CD14-positive monocyte (primary cell): ENCODE measurements at regions not wholly inside any gene's neighbourhood (a gene's known extent, or its start where the extent isn't known, plus 50 kb on each side); places are given as distances from the start of the nearest gene placed in this dataset.

Experiments used
- DNase-seq, 3 donors: peaks; one replicate each; pipeline ENCODE4 v3.0.0-alpha.2; 2011 to 2022
- H2AFZ ChIP-seq: 2 replicates; pipeline ENCODE4 v1.6.0; 2012; ENCODE audit warnings: mild to moderate bottlenecking, low read depth, low read length, inconsistent platforms; ENCODE audit not compliant: insufficient read depth, poor library complexity, severe bottlenecking
- H3K27ac ChIP-seq, 2 donors: 1 replicate in 1 of 2; 2 replicates in 1 of 2; pipeline ENCODE4 v1.5.1; 2012 to 2013; ENCODE audit warnings: low read length in 2 of 2, control low read depth in 1 of 2, inconsistent platforms in 1 of 2, low read depth in 1 of 2, mild to moderate bottlenecking in 1 of 2
- H3K27me3 ChIP-seq, 2 donors: one replicate each; pipeline versions ENCODE4 v1.6.0 to v1.6.1; 2011 to 2013; ENCODE audit warnings: low read length in 2 of 2; ENCODE audit not compliant: control insufficient read depth in 2 of 2, insufficient read depth in 2 of 2
- H3K36me3 ChIP-seq, 2 donors: replicated peaks in 1 of 2; 1 replicate in 1 of 2; 2 replicates in 1 of 2; pipeline versions ENCODE4 v1.5.1 to v1.6.1; 2012 to 2013; ENCODE audit warnings: low read length in 2 of 2, control low read depth in 1 of 2, inconsistent platforms in 1 of 2, mild to moderate bottlenecking in 1 of 2; ENCODE audit not compliant: insufficient read depth in 2 of 2, control insufficient read depth in 1 of 2
- H3K4me1 ChIP-seq, 2 donors: 1 replicate in 1 of 2; 2 replicates in 1 of 2; pipeline versions ENCODE4 v1.5.1 to v1.6.1; 2012 to 2013; ENCODE audit warnings: low read length in 2 of 2, control low read depth in 1 of 2, inconsistent platforms in 1 of 2, mild to moderate bottlenecking in 1 of 2, moderate library complexity in 1 of 2; ENCODE audit not compliant: insufficient read depth in 2 of 2, control insufficient read depth in 1 of 2
- H3K4me2 ChIP-seq: replicated peaks from 2 replicates; pipeline ENCODE3; 2012; ENCODE audit warnings: low read length, moderate library complexity, mild to moderate bottlenecking; ENCODE audit not compliant: poor library complexity, severe bottlenecking; ENCODE audit errors: extremely low read depth
- H3K4me3 ChIP-seq, 3 experiments: fragments of 200-600 bp in 1 of 3; sonication (generic) in 1 of 3; replicated peaks in 1 of 3; 1 replicate in 2 of 3; 2 replicates in 1 of 3; pipeline ENCODE4 v1.5.1; 2011 to 2013; ENCODE audit warnings: low read length in 3 of 3, mild to moderate bottlenecking in 3 of 3, control low read depth in 2 of 3, low read depth in 2 of 3, inconsistent platforms in 1 of 3, moderate library complexity in 1 of 3
- H3K79me2 ChIP-seq: 2 replicates; pipeline ENCODE4 v1.6.0; 2012; ENCODE audit warnings: mild to moderate bottlenecking, control low read depth, inconsistent platforms, low read length, moderate library complexity; ENCODE audit not compliant: insufficient read depth
- H3K9ac ChIP-seq: 2 replicates; pipeline ENCODE4 v1.6.0; 2017; ENCODE audit warnings: low read length, mild to moderate bottlenecking; ENCODE audit not compliant: insufficient read depth, poor library complexity, severe bottlenecking
- H3K9me3 ChIP-seq, 2 donors: replicated peaks in 1 of 2; 1 replicate in 1 of 2; 2 replicates in 1 of 2; pipeline versions ENCODE4 v1.5.1 to v1.6.1; 2012 to 2013; ENCODE audit warnings: low read length in 2 of 2, control low read depth in 1 of 2; ENCODE audit not compliant: control insufficient read depth in 1 of 2, insufficient read depth in 1 of 2
- H4K20me1 ChIP-seq: 2 replicates; pipeline ENCODE4 v1.6.0; 2012; ENCODE audit warnings: mild to moderate bottlenecking, low read length, control low read depth, moderate library complexity; ENCODE audit not compliant: insufficient read depth
- H3K27ac Mint-ChIP-seq, 7 donors: one replicate each; pipeline ENCODE4 v1.8.0; 2020; ENCODE audit warnings: mild to moderate bottlenecking in 7 of 7, mixed read lengths in 7 of 7, moderate library complexity in 6 of 7, inconsistent platforms in 2 of 7
- H3K27me3 Mint-ChIP-seq, 3 donors: one replicate each; pipeline ENCODE4 v1.8.0; 2021 to 2022; ENCODE audit warnings: low read depth in 3 of 3, mild to moderate bottlenecking in 3 of 3, mixed read lengths in 3 of 3, moderate library complexity in 3 of 3, inconsistent platforms in 1 of 3
- H3K36me3 Mint-ChIP-seq, 2 donors: one replicate each; pipeline ENCODE4 v1.8.0; 2020; ENCODE audit warnings: mixed read lengths in 2 of 2, inconsistent platforms in 1 of 2, mild to moderate bottlenecking in 1 of 2
- H3K4me1 Mint-ChIP-seq: one replicate; pipeline ENCODE4 v1.8.0; 2020; ENCODE audit warnings: mild to moderate bottlenecking, mixed read lengths
- H3K4me3 Mint-ChIP-seq, 2 donors: one replicate each; pipeline ENCODE4 v1.8.0; 2020; ENCODE audit warnings: mild to moderate bottlenecking in 2 of 2, mixed read lengths in 2 of 2, moderate library complexity in 1 of 2
- H3K9me3 Mint-ChIP-seq, 7 donors: one replicate each; pipeline ENCODE4 v1.8.0; 2020 to 2022; ENCODE audit warnings: mixed read lengths in 7 of 7, mild to moderate bottlenecking in 6 of 7, moderate library complexity in 6 of 7, inconsistent platforms in 2 of 7
- WGBS: methylation state at CpG from one replicate; pipeline ENCODE4 v1.1.5; 2013; ENCODE audit warnings: missing lambda C conversion rate; ENCODE audit not compliant: insufficient coverage; 5-methylcytosine and 5-hydroxymethylcytosine counted together
- intact Hi-C, 2 donors: fragments of 100-400 bp; cut with micrococcal nuclease; formaldehyde crosslinking; loops; one replicate each; pipeline versions ENCODE4 v1.15.0 to v1.15.1; 2023
- TF ChIP-seq, protein P1 (sequence below): fragments of 200-600 bp; IDR thresholded peaks from one replicate; pipeline ENCODE4 v1.8.0; 2022; ENCODE audit warnings: antibody characterized with exemption, mild to moderate bottlenecking

DNA sequence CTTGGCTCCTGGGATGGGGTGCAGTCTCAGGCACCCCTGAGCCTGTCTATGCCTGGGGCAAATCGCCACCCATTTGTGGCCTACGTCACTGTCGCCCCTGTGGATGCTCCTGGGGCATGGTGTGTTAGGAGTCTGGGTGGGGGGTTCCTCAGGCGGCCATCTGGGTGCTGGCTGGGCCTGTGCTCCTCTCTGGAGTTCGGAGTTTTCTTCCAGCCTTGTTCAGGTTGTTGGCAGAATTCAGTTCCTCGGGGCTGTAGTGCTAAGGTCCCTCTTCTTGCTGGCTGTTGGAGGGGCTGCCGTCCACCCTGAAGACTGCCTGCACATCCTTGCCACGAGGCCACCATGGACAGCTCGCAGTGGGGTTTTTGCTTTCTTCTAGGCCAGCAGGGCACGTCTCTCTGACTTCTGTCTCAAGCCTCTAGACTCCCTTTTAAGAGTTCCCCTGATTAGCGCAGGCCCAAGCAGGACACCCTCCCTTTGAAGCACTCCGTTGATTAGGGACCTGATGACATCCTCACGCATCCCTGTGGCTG lies 86.7 kb upstream of the C1orf174 start:
- no peaks in the 10 kb centered on the region for H4K20me1 ChIP-seq
- H2AFZ ChIP-seq, result no peak overlapping the region
- H3K4me2 ChIP-seq, result no peak overlapping the region
- H3K9me3 ChIP-seq, result peaks cover 2 to 4% of the 10 kb centered on the region in 2 donors
- DNase-seq, result no peak
- WGBS, result 82% methylated on average over 10 of the region's 13 CpGs
- Mint-ChIP-seq H3K4me3 (no peak overlapping the region), H3K36me3 (no peaks in the 10 kb centered on the region), H3K27me3 (peaks cover 7 to 8% (median 8%) of the 10 kb centered on the region in 3 donors), H3K27ac (no peak overlapping the region), H3K4me1 (peaks cover 4% of the 10 kb centered on the region), H3K9me3 (peaks cover 0 to 6% (median 3%) of the 10 kb centered on the region in 7 donors)
- H3K4me3 ChIP-seq, result no peak overlapping the region
- no peaks in the 10 kb centered on the region for H3K36me3 ChIP-seq
- no peaks in the 10 kb centered on the region for H3K27me3 ChIP-seq
- intact Hi-C loops, result no loop called here
- TF ChIP-seq, protein P1, sequence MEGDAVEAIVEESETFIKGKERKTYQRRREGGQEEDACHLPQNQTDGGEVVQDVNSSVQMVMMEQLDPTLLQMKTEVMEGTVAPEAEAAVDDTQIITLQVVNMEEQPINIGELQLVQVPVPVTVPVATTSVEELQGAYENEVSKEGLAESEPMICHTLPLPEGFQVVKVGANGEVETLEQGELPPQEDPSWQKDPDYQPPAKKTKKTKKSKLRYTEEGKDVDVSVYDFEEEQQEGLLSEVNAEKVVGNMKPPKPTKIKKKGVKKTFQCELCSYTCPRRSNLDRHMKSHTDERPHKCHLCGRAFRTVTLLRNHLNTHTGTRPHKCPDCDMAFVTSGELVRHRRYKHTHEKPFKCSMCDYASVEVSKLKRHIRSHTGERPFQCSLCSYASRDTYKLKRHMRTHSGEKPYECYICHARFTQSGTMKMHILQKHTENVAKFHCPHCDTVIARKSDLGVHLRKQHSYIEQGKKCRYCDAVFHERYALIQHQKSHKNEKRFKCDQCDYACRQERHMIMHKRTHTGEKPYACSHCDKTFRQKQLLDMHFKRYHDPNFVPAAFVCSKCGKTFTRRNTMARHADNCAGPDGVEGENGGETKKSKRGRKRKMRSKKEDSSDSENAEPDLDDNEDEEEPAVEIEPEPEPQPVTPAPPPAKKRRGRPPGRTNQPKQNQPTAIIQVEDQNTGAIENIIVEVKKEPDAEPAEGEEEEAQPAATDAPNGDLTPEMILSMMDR, result no peak
- no peaks in the 10 kb centered on the region for H3K4me1 ChIP-seq
- H3K27ac ChIP-seq, result no peak overlapping the region
- no peak overlapping the region for H3K9ac ChIP-seq
- no peaks in the 10 kb centered on the region for H3K79me2 ChIP-seq

DNA sequence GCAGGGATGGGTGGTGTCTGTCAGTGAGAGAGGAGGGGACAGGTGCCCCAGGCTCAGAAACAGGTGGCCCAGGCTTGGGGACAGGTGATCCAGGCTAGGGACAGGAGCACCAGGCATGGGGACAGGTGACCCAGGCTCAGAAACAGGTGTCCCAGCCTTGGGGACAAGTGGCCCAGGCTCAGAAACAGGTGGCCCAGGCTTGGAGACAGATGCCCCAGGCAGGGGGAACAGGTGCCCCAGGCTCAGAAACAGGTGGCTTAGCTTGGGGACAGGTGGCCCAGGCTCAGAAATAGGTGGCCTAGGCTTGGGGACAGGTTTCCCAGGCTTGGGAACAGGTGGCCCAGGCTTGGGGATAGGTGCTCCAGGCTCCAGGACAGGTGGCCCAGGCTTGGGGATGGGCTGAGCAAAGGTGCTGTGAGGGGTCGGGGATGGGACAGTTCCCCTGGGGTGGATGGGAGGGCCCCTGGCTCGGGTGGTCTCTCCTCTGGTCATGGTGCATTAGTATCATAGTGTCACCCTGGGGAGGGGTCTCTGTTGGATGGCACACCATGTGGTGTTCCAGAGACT lies 87.7 kb upstream of the C1orf174 start:
- Histone ChIP-seq H3K4me2 (no peak overlapping the region), H4K20me1 (no peaks in the 10 kb centered on the region), H2AFZ (no peak overlapping the region), H3K27me3 (no peaks in the 10 kb centered on the region), H3K36me3 (no peaks in the 10 kb centered on the region), H3K9me3 (peaks cover 8 to 9% of the 10 kb centered on the region in 2 donors), H3K79me2 (no peaks in the 10 kb centered on the region), H3K4me3 (no peak overlapping the region), H3K9ac (no peak overlapping the region), H3K27ac (no peak overlapping the region), H3K4me1 (no peaks in the 10 kb centered on the region)
- DNase-seq, result no peak
- Mint-ChIP-seq H3K36me3 (no peaks in the 10 kb centered on the region), H3K9me3 (peaks cover 5 to 11% (median 10%) of the 10 kb centered on the region in 7 donors), H3K27me3 (peaks cover 5 to 9% (median 7%) of the 10 kb centered on the region in 3 donors), H3K27ac (no peak overlapping the region), H3K4me3 (no peak overlapping the region), H3K4me1 (peaks cover 4% of the 10 kb centered on the region)
- WGBS, result 83% methylated on average over 1 of the region's 2 CpGs
- TF ChIP-seq, protein P1, result no peak
- intact Hi-C loops, result no loop called here
